NB4 (cell line): ENCODE measurements at regions not wholly inside any gene's neighbourhood (a gene's known extent, or its start where the extent isn't known, plus 50 kb on each side); places are given as distances from the start of the nearest gene placed in this dataset.

Experiments
- MYC ChIP-seq: IDR thresholded peaks from 2 replicates; pipeline ENCODE4 v1.6.1; 2011; ENCODE audit warnings: low read depth, low read length
- POLR2A ChIP-seq: IDR thresholded peaks from 2 replicates; pipeline ENCODE4 v1.6.1; 2011; ENCODE audit warnings: mild to moderate bottlenecking; ENCODE audit not compliant: insufficient read length; ENCODE audit errors: extremely low read depth

GRCh38 chr2:107086497-107086896, 200.5 kb upstream of the ST6GAL2 start:
- TF ChIP-seq MYC (no peak), POLR2A (no peak)
